ENCODE measurements at regions not wholly inside any gene's neighbourhood (a gene's known extent, or its start where the extent isn't known, plus 50 kb on each side); places are given as distances from the start of the nearest gene placed in this dataset.

DNA sequence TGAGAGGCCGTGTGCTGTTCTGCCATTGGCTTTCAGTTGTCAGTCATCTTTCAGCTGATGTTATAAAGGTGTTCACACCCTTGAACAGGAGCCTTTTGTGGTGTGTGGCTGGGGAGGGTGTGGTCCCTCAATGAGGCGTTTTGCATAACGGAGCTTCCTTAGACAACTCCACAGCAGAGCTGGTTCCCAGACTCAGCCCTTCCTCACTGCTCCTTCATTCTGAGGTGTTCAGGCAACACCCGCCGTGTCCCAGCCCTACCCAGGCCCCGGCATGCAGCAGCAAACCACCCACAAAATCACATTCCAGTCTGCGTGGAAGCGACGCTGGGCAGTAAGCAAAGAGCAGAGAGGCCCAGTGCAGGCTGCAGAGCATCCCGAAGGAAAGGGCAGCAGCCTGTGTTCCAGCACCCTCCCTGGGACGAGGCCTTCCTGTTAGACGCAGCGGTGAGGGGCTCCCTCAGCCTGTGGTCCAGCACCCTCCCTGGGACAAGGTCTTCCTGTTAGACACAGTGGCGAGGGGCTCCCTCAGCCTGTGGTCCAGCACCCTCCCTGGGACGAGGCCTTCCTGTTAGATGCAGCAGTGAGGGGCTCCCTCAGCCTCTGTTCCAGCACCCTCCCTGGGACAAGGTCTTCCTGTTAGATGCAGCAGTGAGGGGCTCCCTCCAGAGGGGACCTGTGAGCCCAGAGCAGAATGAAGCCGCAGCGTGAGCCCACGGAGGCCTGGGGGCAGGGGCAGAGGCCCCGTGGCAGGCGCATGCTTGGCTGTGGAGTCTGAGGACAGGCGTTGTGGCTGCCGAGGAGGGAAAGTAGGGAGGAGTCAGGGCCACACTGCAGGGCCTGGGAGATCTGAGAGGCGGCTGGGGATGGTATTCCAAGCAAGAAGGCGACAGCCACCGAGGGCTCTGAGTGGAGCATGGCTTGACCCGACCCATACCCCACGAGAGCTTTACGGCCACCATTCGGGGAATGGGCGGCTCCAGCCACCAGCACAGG, 201.8 kb upstream of the HDAC4 start:
- Histone ChIP-seq H3K36me3 (ENCODE audit: control insufficient read depth in 2 of 2, extremely low read depth in 1 of 2, insufficient read depth in 2 of 2, low read length in 2 of 2) (no peaks in the 10 kb centered on the region), H2AFZ (ENCODE audit: low read depth, low read length) (no peak overlapping the region), H4K20me1 (replicated peaks; ENCODE audit: control insufficient read depth, extremely low read depth, insufficient read depth, low read length) (no peaks in the 10 kb centered on the region), H3K27ac (ENCODE audit: insufficient read depth, low read depth, low read length) (no peak overlapping the region), H3K9ac (replicated peaks; ENCODE audit: extremely low read depth, insufficient read depth, low read length) (no peak overlapping the region), H3K4me3 (replicated peaks in 1 of 3; ENCODE audit: insufficient read depth in 1 of 3, low read depth in 1 of 3, low read length in 3 of 3) (no peak overlapping the region), H3K4me2 (ENCODE audit: insufficient read depth, low read length) (no peak overlapping the region), H3K4me1 (ENCODE audit: control insufficient read depth, extremely low read depth, insufficient read depth, low read length) (no peaks in the 10 kb centered on the region), H3K27me3 (ENCODE audit: control insufficient read depth in 2 of 2, insufficient read depth in 2 of 2, low read length in 2 of 2) (no peaks in the 10 kb centered on the region), H3K79me2 (ENCODE audit: control insufficient read depth, insufficient read depth, low read length) (no peaks in the 10 kb centered on the region), H3K9me3 (replicated peaks; ENCODE audit: control insufficient read depth, insufficient read depth, low read length) (no peaks in the 10 kb centered on the region), H3K9me1 (replicated peaks; ENCODE audit: control insufficient read depth, extremely low read depth, insufficient read depth, low read length) (no peaks in the 10 kb centered on the region)
- DNase-seq (ENCODE audit: low read depth, low spot score) (no peak), FAIRE-seq (no peak)
- POLR2A ChIA-PET, result no interaction called here
- CTCF ChIA-PET, result no interaction called here
- no peak for TF ChIP-seq GATA2 (IDR thresholded peaks at IDR 0.05; ENCODE audit: insufficient read depth, insufficient read length, low read depth, low read length)
- TF ChIP-seq JUN (IDR thresholded peaks at IDR 0.05; ENCODE audit: borderline replicate concordance, insufficient read depth, insufficient read length, low read depth), result no peak
- TF ChIP-seq FOS (IDR thresholded peaks at IDR 0.05; ENCODE audit: borderline replicate concordance, insufficient read depth, low read length), result no peak
- TF ChIP-seq, protein P1, sequence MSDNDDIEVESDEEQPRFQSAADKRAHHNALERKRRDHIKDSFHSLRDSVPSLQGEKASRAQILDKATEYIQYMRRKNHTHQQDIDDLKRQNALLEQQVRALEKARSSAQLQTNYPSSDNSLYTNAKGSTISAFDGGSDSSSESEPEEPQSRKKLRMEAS (IDR thresholded peaks at IDR 0.05; ENCODE audit: insufficient read depth, insufficient read length), result no peak
- no peak for TF ChIP-seq POLR2A (IDR thresholded peaks at IDR 0.05; ENCODE audit: low read depth, low read length)
- TF ChIP-seq, protein P2, sequence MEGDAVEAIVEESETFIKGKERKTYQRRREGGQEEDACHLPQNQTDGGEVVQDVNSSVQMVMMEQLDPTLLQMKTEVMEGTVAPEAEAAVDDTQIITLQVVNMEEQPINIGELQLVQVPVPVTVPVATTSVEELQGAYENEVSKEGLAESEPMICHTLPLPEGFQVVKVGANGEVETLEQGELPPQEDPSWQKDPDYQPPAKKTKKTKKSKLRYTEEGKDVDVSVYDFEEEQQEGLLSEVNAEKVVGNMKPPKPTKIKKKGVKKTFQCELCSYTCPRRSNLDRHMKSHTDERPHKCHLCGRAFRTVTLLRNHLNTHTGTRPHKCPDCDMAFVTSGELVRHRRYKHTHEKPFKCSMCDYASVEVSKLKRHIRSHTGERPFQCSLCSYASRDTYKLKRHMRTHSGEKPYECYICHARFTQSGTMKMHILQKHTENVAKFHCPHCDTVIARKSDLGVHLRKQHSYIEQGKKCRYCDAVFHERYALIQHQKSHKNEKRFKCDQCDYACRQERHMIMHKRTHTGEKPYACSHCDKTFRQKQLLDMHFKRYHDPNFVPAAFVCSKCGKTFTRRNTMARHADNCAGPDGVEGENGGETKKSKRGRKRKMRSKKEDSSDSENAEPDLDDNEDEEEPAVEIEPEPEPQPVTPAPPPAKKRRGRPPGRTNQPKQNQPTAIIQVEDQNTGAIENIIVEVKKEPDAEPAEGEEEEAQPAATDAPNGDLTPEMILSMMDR (IDR thresholded peaks at IDR 0.05; ENCODE audit: extremely low read depth in 1 of 2, insufficient read depth in 1 of 2, low read depth in 1 of 2, low read length in 2 of 2), result no peak
- no peak for TF ChIP-seq POLR2AphosphoS5 (IDR thresholded peaks at IDR 0.05; ENCODE audit: insufficient read depth, low read depth, low read length)
- no TSS peak for BruUV-seq (replicated peaks)
- intact Hi-C loops (cut with micrococcal nuclease), result no loop called here
- dilution Hi-C loops (cut with MboI; ENCODE audit: extremely low pct_ligation_motif_present, low sequenced_read_pairs), result no loop called here
